Effector memory CD4-positive, alpha-beta T cell (primary cell): ENCODE measurements at regions not wholly inside any gene's neighbourhood (a gene's known extent, or its start where the extent isn't known, plus 50 kb on each side); places are given as distances from the start of the nearest gene placed in this dataset.

Experiments used
- DNase-seq, 3 donors: peaks; one replicate each; pipeline ENCODE4 v3.0.0-alpha.2; 2020
- H3K27ac ChIP-seq: 2 replicates; pipeline ENCODE4 v1.7.0; 2013; ENCODE audit warnings: mild to moderate bottlenecking, low read length, moderate library complexity; ENCODE audit not compliant: insufficient read depth, poor library complexity, severe bottlenecking
- H3K27me3 ChIP-seq: replicated peaks from 2 replicates; pipeline ENCODE4 v1.7.0; 2013; ENCODE audit warnings: mild to moderate bottlenecking, low read length; ENCODE audit not compliant: insufficient read depth, control insufficient read depth, poor library complexity, severe bottlenecking
- H3K36me3 ChIP-seq: 2 replicates; pipeline ENCODE4 v1.7.0; 2013; ENCODE audit warnings: mild to moderate bottlenecking, low read length, moderate library complexity; ENCODE audit not compliant: control insufficient read depth, insufficient read depth
- H3K4me1 ChIP-seq: 2 replicates; pipeline ENCODE4 v1.7.0; 2013; ENCODE audit warnings: low read length, mild to moderate bottlenecking; ENCODE audit not compliant: control insufficient read depth, insufficient read depth, poor library complexity, severe bottlenecking
- H3K4me3 ChIP-seq: 2 replicates; pipeline ENCODE4 v1.7.0; 2013; ENCODE audit warnings: low read length, low read depth, mild to moderate bottlenecking; ENCODE audit not compliant: insufficient read depth, poor library complexity, severe bottlenecking
- H3K9me3 ChIP-seq: 2 replicates; pipeline ENCODE4 v1.7.0; 2013; ENCODE audit warnings: mild to moderate bottlenecking, low read length, moderate library complexity; ENCODE audit not compliant: control insufficient read depth

DNA sequence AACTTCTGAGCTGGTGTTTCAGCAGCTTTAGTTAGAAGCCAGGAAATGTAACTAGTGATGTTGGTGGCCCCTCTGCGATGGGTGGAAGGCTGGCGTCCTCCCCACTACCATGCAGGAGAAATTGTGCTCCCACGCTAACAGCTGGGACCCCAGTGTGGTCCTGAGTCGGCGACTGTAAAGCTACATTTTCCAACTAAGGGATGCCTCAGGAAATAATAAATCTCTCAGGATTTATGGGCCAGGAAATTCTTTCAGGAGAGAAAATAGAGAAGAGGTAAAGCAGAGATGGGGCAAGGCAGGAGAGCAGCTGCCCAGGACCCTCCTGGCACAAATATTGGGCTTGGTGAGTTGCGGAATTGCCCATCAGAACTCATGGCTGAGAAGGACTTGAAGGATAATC lies 186.9 kb downstream of the OPA1 start:
- no peaks in the 10 kb centered on the region for H3K4me1 ChIP-seq
- DNase-seq = no peak
- H3K27ac ChIP-seq = no peak overlapping the region
- H3K27me3 ChIP-seq = peaks cover 7% of the 10 kb centered on the region
- no peak overlapping the region for H3K4me3 ChIP-seq
- no peaks in the 10 kb centered on the region for H3K9me3 ChIP-seq
- H3K36me3 ChIP-seq = no peaks in the 10 kb centered on the region

GRCh38 chr3:193780397-193780796 lies 187.4 kb downstream of the OPA1 start:
- H3K9me3 ChIP-seq = no peaks in the 10 kb centered on the region
- H3K27me3 ChIP-seq = peaks cover 7% of the 10 kb centered on the region
- H3K4me3 ChIP-seq = no peak overlapping the region
- H3K4me1 ChIP-seq = no peaks in the 10 kb centered on the region
- no peaks in the 10 kb centered on the region for H3K36me3 ChIP-seq
- no peak for DNase-seq
- no peak overlapping the region for H3K27ac ChIP-seq

GRCh38 chr3:193780810-193781478 lies 187.9 kb downstream of the OPA1 start:
- H3K36me3 ChIP-seq = no peaks in the 10 kb centered on the region
- H3K27me3 ChIP-seq = peaks cover 7% of the 10 kb centered on the region
- no peaks in the 10 kb centered on the region for H3K4me1 ChIP-seq
- DNase-seq = no peak
- no peak overlapping the region for H3K27ac ChIP-seq
- H3K9me3 ChIP-seq = no peaks in the 10 kb centered on the region
- H3K4me3 ChIP-seq = no peak overlapping the region

GRCh38 chr3:193782276-193782647 lies 189.3 kb downstream of the OPA1 start:
- no peak for DNase-seq
- Histone ChIP-seq H3K4me1 (no peaks in the 10 kb centered on the region), H3K27ac (no peak overlapping the region), H3K36me3 (no peaks in the 10 kb centered on the region), H3K4me3 (no peak overlapping the region), H3K27me3 (peaks cover 7% of the 10 kb centered on the region), H3K9me3 (no peaks in the 10 kb centered on the region)

DNA sequence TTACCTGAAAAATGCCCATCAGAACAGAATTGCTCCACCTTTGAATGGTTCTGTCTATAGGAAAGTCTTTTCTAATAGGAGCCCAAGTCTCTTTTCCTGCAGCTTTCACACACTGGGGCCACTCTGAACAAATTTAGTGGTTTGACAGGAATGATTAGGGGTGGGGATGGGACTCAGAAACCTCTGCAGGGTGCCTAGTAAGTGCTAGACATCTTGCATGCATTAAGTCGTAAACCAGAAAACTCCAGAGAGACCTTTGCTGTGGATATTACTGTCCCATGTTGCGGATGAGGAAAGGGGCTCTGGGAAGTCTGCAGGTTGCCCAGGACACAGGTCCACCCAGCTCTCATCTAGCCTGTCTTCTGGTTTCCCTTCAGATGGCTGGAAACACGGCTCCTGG lies 189.7 kb downstream of the OPA1 start:
- no peak overlapping the region for H3K4me3 ChIP-seq
- no peak for DNase-seq
- no peaks in the 10 kb centered on the region for H3K4me1 ChIP-seq
- no peak overlapping the region for H3K27ac ChIP-seq
- H3K27me3 ChIP-seq = peaks cover 7% of the 10 kb centered on the region
- no peaks in the 10 kb centered on the region for H3K9me3 ChIP-seq
- no peaks in the 10 kb centered on the region for H3K36me3 ChIP-seq

GRCh38 chr3:193783166-193783896 lies 190.3 kb downstream of the OPA1 start:
- no peak for DNase-seq
- H3K4me1 ChIP-seq = no peaks in the 10 kb centered on the region
- no peaks in the 10 kb centered on the region for H3K9me3 ChIP-seq
- no peak overlapping the region for H3K27ac ChIP-seq
- no peak overlapping the region for H3K4me3 ChIP-seq
- peaks cover 7% of the 10 kb centered on the region for H3K27me3 ChIP-seq
- H3K36me3 ChIP-seq = no peaks in the 10 kb centered on the region

- no peak for DNase-seq
- Histone ChIP-seq H3K27me3 (peaks cover 7% of the 10 kb centered on the region), H3K4me1 (no peaks in the 10 kb centered on the region), H3K27ac (no peak overlapping the region), H3K9me3 (no peaks in the 10 kb centered on the region), H3K4me3 (no peak overlapping the region), H3K36me3 (no peaks in the 10 kb centered on the region)
Observed at GRCh38 chr3:193784822-193785221, 191.8 kb downstream of the OPA1 start.

GRCh38 chr3:193787496-193787870 lies 194.5 kb downstream of the OPA1 start:
- H3K9me3 ChIP-seq = no peaks in the 10 kb centered on the region
- H3K27me3 ChIP-seq = peaks cover 3% of the 10 kb centered on the region
- no peak overlapping the region for H3K27ac ChIP-seq
- H3K36me3 ChIP-seq = no peaks in the 10 kb centered on the region
- no peak for DNase-seq
- H3K4me3 ChIP-seq = no peak overlapping the region
- no peaks in the 10 kb centered on the region for H3K4me1 ChIP-seq

- no peak overlapping the region for H3K27ac ChIP-seq
- H3K4me3 ChIP-seq = no peak overlapping the region
- no peaks in the 10 kb centered on the region for H3K27me3 ChIP-seq
- H3K4me1 ChIP-seq = no peaks in the 10 kb centered on the region
- no peaks in the 10 kb centered on the region for H3K36me3 ChIP-seq
- no peak for DNase-seq
- H3K9me3 ChIP-seq = no peaks in the 10 kb centered on the region
Observed at GRCh38 chr3:193788189-193788991, 195.4 kb downstream of the OPA1 start.

DNA sequence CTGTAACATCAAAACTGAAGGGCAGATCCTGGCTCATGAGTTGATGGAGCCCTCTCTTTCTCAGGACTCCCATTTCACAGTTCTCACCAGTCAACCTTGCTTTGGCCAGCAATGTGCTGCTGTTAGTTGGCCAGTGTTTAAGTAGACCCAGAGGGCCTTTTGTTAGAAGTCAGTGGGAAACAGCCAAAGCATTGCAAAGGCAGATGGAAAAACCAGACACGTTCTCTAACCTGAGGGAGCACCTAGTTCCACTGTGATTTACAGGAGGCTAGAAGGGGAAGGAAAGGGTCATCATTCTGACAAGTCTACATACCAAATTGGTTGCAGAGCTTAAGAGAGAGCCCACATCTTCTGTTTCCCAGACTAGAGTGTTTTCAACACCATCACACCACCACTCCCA lies 196.4 kb downstream of the OPA1 start:
- no peak overlapping the region for H3K27ac ChIP-seq
- H3K27me3 ChIP-seq = no peaks in the 10 kb centered on the region
- no peak overlapping the region for H3K4me3 ChIP-seq
- no peaks in the 10 kb centered on the region for H3K9me3 ChIP-seq
- no peaks in the 10 kb centered on the region for H3K36me3 ChIP-seq
- DNase-seq = no peak
- H3K4me1 ChIP-seq = no peaks in the 10 kb centered on the region
